ENCODE measurements at regions not wholly inside any gene's neighbourhood (a gene's known extent, or its start where the extent isn't known, plus 50 kb on each side); places are given as distances from the start of the nearest gene placed in this dataset.

- H3K9me3 ChIP-seq (ENCODE audit: control insufficient read depth, insufficient read depth, low read depth, low read length) = no peaks in the 10 kb centered on the region
- no peaks in the 10 kb centered on the region for H3K27me3 ChIP-seq (ENCODE audit: control insufficient read depth, insufficient read depth, low read length)
- H3K27ac ChIP-seq (ENCODE audit: insufficient read depth, low read length) = no peak overlapping the region
- H3K36me3 ChIP-seq (ENCODE audit: control insufficient read depth, insufficient read depth, low read length) = no peaks in the 10 kb centered on the region
- no peak overlapping the region for H3K4me2 ChIP-seq (ENCODE audit: extremely low read depth, insufficient read depth, low read length)
- H3K4me1 ChIP-seq (ENCODE audit: control insufficient read depth, extremely low read depth, insufficient read depth, low read length) = no peaks in the 10 kb centered on the region
- no peak overlapping the region for H3K4me3 ChIP-seq (replicated peaks in 1 of 4; ENCODE audit: control extremely low read depth in 1 of 4, insufficient read depth in 1 of 4, low read depth in 3 of 4, low read length in 4 of 4)
- no peak overlapping the region for H3K9ac ChIP-seq (ENCODE audit: insufficient read depth, low read length)
- H2AFZ ChIP-seq (ENCODE audit: low read length) = no peak overlapping the region
- no peak for DNase-seq (ENCODE audit: low read depth in 2 of 2)
- H4K20me1 ChIP-seq (ENCODE audit: control insufficient read depth, extremely low read depth, insufficient read depth, low read length) = no peaks in the 10 kb centered on the region
- TF ChIP-seq EZH2 (IDR thresholded peaks at IDR 0.05; ENCODE audit: low read length, missing control alignments) = no peak
- TF ChIP-seq, protein P1, sequence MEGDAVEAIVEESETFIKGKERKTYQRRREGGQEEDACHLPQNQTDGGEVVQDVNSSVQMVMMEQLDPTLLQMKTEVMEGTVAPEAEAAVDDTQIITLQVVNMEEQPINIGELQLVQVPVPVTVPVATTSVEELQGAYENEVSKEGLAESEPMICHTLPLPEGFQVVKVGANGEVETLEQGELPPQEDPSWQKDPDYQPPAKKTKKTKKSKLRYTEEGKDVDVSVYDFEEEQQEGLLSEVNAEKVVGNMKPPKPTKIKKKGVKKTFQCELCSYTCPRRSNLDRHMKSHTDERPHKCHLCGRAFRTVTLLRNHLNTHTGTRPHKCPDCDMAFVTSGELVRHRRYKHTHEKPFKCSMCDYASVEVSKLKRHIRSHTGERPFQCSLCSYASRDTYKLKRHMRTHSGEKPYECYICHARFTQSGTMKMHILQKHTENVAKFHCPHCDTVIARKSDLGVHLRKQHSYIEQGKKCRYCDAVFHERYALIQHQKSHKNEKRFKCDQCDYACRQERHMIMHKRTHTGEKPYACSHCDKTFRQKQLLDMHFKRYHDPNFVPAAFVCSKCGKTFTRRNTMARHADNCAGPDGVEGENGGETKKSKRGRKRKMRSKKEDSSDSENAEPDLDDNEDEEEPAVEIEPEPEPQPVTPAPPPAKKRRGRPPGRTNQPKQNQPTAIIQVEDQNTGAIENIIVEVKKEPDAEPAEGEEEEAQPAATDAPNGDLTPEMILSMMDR (conservative IDR thresholded peaks at IDR 0.05 in 1 of 2, IDR thresholded peaks at IDR 0.05 in 1 of 2; ENCODE audit: low read depth in 1 of 2, low read length in 2 of 2) = no peak
- H3K79me2 ChIP-seq (ENCODE audit: control insufficient read depth, insufficient read depth, low read length) = no peaks in the 10 kb centered on the region
Observed at GRCh38 chr5:40368200-40368599, 311.5 kb upstream of the PTGER4 start.

- Histone ChIP-seq H2AFZ (ENCODE audit: low read length) (no peak overlapping the region), H3K27me3 (ENCODE audit: control insufficient read depth, insufficient read depth, low read length) (no peaks in the 10 kb centered on the region), H3K27ac (ENCODE audit: insufficient read depth, low read length) (no peak overlapping the region), H4K20me1 (ENCODE audit: control insufficient read depth, extremely low read depth, insufficient read depth, low read length) (no peaks in the 10 kb centered on the region), H3K4me2 (ENCODE audit: extremely low read depth, insufficient read depth, low read length) (no peak overlapping the region), H3K9ac (ENCODE audit: insufficient read depth, low read length) (no peak overlapping the region), H3K36me3 (ENCODE audit: control insufficient read depth, insufficient read depth, low read length) (no peaks in the 10 kb centered on the region), H3K79me2 (ENCODE audit: control insufficient read depth, insufficient read depth, low read length) (no peaks in the 10 kb centered on the region), H3K4me1 (ENCODE audit: control insufficient read depth, extremely low read depth, insufficient read depth, low read length) (no peaks in the 10 kb centered on the region), H3K4me3 (replicated peaks in 1 of 4; ENCODE audit: control extremely low read depth in 1 of 4, insufficient read depth in 1 of 4, low read depth in 3 of 4, low read length in 4 of 4) (no peak overlapping the region), H3K9me3 (ENCODE audit: control insufficient read depth, insufficient read depth, low read depth, low read length) (no peaks in the 10 kb centered on the region)
- TF ChIP-seq, protein P1 (conservative IDR thresholded peaks at IDR 0.05 in 1 of 2, IDR thresholded peaks at IDR 0.05 in 1 of 2; ENCODE audit: low read depth in 1 of 2, low read length in 2 of 2) = peak in 1 of 2 donors; percentile 19
- no peak for TF ChIP-seq EZH2 (IDR thresholded peaks at IDR 0.05; ENCODE audit: low read length, missing control alignments)
- DNase-seq (ENCODE audit: low read depth in 2 of 2) = peak in 1 of 2 donors; percentile 24
Observed at GRCh38 chr5:40367255-40367654, 312.5 kb upstream of the PTGER4 start.

DNA sequence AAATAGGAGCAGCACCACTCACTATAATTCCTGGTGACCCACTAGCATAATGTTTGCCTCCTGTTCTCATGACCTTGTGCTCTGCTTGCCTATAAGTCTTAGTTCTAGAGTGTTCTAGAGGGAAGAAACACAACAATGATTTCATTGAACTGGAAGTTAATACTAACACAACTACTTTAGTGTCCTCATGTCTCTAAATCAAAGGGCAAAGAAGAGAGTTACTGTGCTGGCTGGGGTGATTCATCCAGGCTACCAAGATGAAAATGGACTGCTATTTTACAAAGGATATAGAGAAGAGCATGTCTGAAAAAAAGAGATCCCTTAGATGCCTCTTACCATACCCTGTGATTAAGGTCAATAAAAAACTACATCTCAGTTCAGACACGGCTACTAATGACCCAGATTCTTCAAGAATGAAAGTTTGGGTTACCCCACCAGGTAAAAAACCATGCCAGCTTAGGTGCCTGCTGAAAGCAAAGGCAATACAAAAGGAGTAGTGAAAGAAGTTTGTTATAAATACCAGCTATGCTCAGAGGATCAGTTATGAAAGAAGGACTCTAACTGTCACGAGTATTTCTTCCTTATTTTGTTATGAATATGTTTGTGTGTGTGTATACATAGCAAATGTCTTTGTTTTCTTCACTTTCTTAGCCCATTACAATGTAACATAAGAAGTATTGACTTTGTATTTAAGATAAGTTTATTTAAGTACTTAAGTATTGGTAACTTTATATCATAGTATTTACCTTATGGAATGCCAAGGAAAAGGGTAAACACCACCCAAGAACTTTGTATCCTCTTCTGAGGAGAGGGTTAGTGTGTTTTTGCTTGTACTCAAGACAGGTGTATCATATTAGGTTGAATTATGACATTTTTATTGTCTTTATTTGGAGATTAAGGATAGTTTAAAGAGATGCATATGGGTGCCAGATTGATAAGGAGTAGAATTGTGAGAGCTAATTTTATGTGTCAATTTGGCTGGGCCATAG lies 314.1 kb upstream of the PTGER4 start:
- no peak overlapping the region for H2AFZ ChIP-seq (ENCODE audit: low read length)
- H3K27me3 ChIP-seq (ENCODE audit: control insufficient read depth, insufficient read depth, low read length) = no peaks in the 10 kb centered on the region
- no peaks in the 10 kb centered on the region for H4K20me1 ChIP-seq (ENCODE audit: control insufficient read depth, extremely low read depth, insufficient read depth, low read length)
- no peaks in the 10 kb centered on the region for H3K4me1 ChIP-seq (ENCODE audit: control insufficient read depth, extremely low read depth, insufficient read depth, low read length)
- DNase-seq (ENCODE audit: low read depth in 2 of 2) = no peak
- H3K4me2 ChIP-seq (ENCODE audit: extremely low read depth, insufficient read depth, low read length) = no peak overlapping the region
- no peaks in the 10 kb centered on the region for H3K79me2 ChIP-seq (ENCODE audit: control insufficient read depth, insufficient read depth, low read length)
- H3K27ac ChIP-seq (ENCODE audit: insufficient read depth, low read length) = no peak overlapping the region
- H3K9me3 ChIP-seq (ENCODE audit: control insufficient read depth, insufficient read depth, low read depth, low read length) = no peaks in the 10 kb centered on the region
- H3K9ac ChIP-seq (ENCODE audit: insufficient read depth, low read length) = no peak overlapping the region
- TF ChIP-seq, protein P1 (conservative IDR thresholded peaks at IDR 0.05 in 1 of 2, IDR thresholded peaks at IDR 0.05 in 1 of 2; ENCODE audit: low read depth in 1 of 2, low read length in 2 of 2) = no peak
- no peak for TF ChIP-seq EZH2 (IDR thresholded peaks at IDR 0.05; ENCODE audit: low read length, missing control alignments)
- no peak overlapping the region for H3K4me3 ChIP-seq (replicated peaks in 1 of 4; ENCODE audit: control extremely low read depth in 1 of 4, insufficient read depth in 1 of 4, low read depth in 3 of 4, low read length in 4 of 4)
- H3K36me3 ChIP-seq (ENCODE audit: control insufficient read depth, insufficient read depth, low read length) = no peaks in the 10 kb centered on the region

Measured in fibroblast of lung (primary cell).